Neuron (in vitro differentiated cells): ENCODE measurements at regions not wholly inside any gene's neighbourhood (a gene's known extent, or its start where the extent isn't known, plus 50 kb on each side); places are given as distances from the start of the nearest gene placed in this dataset.

Experiments
- H2AFZ ChIP-seq: one replicate; pipeline ENCODE4 v1.6.1; 2013; ENCODE audit warnings: low read depth, mild to moderate bottlenecking, inconsistent platforms, low read length, moderate library complexity
- H3K27me3 ChIP-seq: one replicate; pipeline ENCODE4 v1.6.1; 2013; ENCODE audit warnings: low read length; ENCODE audit not compliant: insufficient read depth
- H3K36me3 ChIP-seq: one replicate; pipeline ENCODE4 v1.6.1; 2013; ENCODE audit warnings: low read length; ENCODE audit not compliant: insufficient read depth
- H3K4me1 ChIP-seq: one replicate; pipeline ENCODE4 v1.6.1; 2013; ENCODE audit warnings: low read length; ENCODE audit not compliant: insufficient read depth
- H3K4me3 ChIP-seq: 2 replicates; pipeline ENCODE4 v1.5.1; 2013; ENCODE audit warnings: mild to moderate bottlenecking, low read length, moderate library complexity
- H3K9me3 ChIP-seq: one replicate; pipeline ENCODE4 v1.6.1; 2013; ENCODE audit warnings: low read length

DNA sequence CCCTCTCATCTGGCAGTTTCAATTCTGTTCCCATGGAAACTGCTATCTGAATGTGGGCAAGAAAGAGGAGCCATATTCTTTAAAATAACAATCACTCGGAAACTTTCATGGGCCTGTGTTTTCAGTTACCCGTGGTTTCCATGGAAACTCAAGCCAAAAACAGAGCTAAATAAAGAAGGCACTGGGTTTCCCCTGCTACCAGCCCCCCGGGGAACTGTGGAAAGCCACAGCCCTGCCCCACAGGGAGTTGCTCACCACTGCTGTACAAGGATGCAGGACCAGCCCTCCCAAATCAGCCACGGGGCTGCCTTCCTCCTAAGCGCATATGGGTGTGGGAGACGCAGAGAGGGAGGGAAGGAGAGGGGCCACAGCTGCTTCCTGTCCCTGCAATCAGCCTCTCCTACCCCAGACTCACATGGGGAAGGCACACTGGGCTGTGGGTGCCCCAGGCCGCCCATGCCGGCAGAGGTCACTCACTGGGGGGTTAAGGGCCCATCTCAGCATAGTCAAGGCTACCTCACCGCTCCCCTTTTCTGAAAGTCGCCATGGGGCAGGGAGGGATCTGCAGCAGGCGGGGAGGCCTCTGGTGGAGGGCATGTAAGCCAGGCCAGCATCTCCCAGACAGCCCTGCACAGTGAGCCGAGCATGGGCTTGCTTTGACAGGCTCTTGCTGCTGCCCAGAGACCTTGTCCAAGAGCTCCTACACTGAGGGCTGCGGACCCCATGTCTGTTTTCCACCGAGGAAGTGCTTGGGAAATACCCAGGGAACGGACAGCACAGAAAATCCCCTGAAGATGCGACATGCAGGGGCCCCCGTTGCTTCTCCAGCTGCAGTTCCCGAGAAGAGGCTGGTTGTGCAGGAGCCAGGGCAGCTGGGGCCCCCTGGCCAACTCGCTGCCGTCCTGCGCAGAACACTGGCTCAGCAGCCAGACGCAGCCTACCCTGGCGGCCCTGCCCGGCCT is 157.3 kb upstream of the PPP2R2D start:
- Histone ChIP-seq H3K9me3 (peaks cover 6% of the 10 kb centered on the region), H3K27me3 (no peaks in the 10 kb centered on the region), H3K36me3 (no peaks in the 10 kb centered on the region), H3K4me3 (no peak overlapping the region), H3K4me1 (peaks cover 18% of the 10 kb centered on the region), H2AFZ (no peak overlapping the region)

DNA sequence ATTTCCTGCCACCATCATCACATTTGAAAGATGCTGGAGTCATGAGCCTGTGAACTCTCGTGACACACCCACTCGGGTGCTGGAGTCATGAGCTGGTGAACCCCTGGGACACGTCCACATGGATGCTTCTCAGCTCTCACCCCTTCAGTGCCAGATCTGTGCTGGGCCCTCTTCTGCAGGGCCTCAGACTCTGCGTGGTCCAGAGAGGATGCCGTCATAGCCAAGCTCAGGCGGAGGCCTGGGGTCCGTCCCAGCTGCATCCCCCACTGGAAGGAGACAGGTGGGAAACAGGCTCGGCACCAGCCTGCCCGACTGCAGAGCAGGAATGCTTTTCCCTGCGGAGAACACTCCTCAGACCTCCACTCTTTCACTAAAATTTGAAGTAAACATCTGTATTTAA is 156.5 kb upstream of the PPP2R2D start:
- no peak overlapping the region for H2AFZ ChIP-seq

DNA sequence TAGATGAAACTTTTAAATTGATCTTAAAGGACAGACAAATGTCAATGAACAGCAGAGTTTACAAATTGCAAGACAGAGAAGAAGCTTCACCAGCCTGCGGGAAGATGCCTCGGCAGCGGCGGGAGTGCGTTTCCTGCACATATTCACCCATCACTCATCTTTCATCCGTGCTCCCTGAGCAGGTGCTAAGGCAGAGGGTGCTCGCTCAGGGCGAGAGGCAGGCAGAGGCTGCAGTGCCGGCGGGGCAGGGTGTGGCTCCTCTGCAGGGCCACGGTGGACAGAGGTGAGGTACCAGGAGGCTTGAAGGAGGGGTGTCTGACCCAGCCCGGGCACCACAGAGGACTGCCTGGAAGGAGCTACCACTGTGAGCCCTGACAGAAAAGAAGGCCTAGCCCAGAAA is 155.2 kb upstream of the PPP2R2D start:
- no peak overlapping the region for H3K4me3 ChIP-seq
- H3K36me3 ChIP-seq: no peaks in the 10 kb centered on the region
- peaks cover 27% of the 10 kb centered on the region for H3K4me1 ChIP-seq
- no peak overlapping the region for H2AFZ ChIP-seq
- no peaks in the 10 kb centered on the region for H3K9me3 ChIP-seq
- peaks cover 12% of the 10 kb centered on the region for H3K27me3 ChIP-seq

More for the DNA sequence above, 156.5 kb upstream of the PPP2R2D start:
- Histone ChIP-seq H3K9me3 (peaks cover 6% of the 10 kb centered on the region), H3K27me3 (peaks cover 6% of the 10 kb centered on the region), H3K36me3 (no peaks in the 10 kb centered on the region), H3K4me1 (peaks cover 22% of the 10 kb centered on the region), H3K4me3 (no peak overlapping the region)

DNA sequence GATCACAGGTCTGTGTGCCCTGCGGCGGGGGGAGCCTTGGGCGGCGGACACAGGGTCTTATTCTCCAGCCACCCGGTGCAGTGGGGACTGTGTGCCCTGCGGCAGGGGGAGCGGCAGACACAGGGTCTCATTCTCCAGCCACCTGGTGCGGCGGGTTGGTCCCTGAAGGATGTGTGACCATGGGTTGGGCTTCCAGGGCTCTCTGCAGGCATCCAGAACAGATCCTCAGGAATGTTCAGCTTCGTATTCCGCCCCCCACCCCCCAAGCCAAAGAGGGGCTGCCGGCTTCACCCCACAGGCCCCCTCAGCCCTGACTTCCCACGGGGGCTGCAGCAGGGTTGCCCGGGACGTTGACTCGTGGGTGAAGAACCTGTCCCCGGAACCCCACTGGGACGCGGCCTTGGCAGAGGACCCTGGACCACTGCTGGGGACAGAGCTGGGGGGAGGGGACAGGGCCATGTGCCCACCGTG is 154.5 kb upstream of the PPP2R2D start:
- Histone ChIP-seq H3K27me3 (peaks cover 12% of the 10 kb centered on the region), H3K36me3 (no peaks in the 10 kb centered on the region), H3K4me1 (peaks cover 31% of the 10 kb centered on the region), H3K9me3 (no peaks in the 10 kb centered on the region), H2AFZ (no peak overlapping the region), H3K4me3 (no peak overlapping the region)

DNA sequence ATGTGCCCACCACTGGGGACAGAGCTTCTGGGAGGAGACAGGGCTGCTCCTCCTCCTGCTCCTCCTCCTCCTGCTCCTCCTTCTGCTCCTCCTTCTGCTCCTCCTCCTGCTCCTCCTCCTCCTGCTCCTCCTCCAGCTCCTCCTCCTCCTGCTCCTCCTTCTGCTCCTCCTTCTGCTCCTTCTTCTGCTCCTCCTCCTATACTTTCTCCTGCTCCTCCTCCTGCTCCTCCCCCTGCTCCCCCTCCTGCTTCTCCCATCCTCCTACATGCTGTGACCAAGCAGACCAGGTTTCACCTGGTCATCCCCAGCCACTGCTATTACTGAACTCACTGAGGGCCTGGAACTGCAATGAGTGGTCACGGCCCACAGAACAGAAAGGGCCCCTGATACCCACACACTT is 154.0 kb upstream of the PPP2R2D start:
- H3K4me3 ChIP-seq: no peak overlapping the region
- H3K36me3 ChIP-seq: no peaks in the 10 kb centered on the region
- peaks cover 36% of the 10 kb centered on the region for H3K4me1 ChIP-seq
- H3K9me3 ChIP-seq: no peaks in the 10 kb centered on the region
- H2AFZ ChIP-seq: no peak overlapping the region
- H3K27me3 ChIP-seq: peaks cover 12% of the 10 kb centered on the region

DNA sequence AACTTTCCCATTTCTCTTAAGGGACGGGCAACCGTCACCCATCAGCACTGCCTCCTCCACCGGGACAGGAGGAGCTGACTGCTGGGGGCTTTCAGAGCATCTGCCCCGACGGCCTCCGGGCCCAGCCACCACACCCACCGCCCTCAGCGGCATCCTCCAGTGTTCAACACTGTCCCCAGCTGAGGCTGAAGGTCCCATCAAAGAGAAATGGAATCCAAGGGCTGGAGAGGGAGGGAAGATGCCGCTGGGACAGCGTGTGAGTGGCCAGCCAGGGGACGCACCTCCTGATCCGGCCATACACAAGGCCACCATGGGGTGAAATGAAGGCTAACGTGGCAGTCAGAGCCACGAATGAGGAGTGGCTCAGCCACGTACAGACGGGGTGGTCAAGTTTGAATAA is 153.6 kb upstream of the PPP2R2D start:
- no peaks in the 10 kb centered on the region for H3K9me3 ChIP-seq
- peaks cover 12% of the 10 kb centered on the region for H3K27me3 ChIP-seq
- peaks cover 39% of the 10 kb centered on the region for H3K4me1 ChIP-seq
- no peak overlapping the region for H3K4me3 ChIP-seq
- no peak overlapping the region for H2AFZ ChIP-seq
- no peaks in the 10 kb centered on the region for H3K36me3 ChIP-seq

DNA sequence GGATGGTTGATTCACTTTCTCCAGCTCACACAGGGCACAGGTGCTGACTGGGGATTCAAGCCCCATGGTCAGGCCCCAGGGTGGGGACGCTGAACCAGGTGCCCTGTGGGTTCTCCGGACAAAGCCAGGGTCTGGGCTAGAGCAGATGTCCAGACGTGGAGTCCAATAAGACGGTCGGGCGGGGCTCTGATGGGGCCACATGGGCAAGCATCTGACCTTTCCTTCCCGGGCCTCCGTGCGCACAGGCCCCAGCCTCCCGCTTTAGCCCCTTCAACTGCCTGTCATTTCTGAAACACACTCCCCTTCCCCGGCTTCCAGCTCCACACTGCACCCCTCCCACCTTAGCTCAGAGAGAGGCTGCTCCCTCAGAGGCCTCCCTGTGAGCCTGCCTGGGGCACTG is 153.0 kb upstream of the PPP2R2D start:
- H2AFZ ChIP-seq: no peak overlapping the region
- no peaks in the 10 kb centered on the region for H3K36me3 ChIP-seq
- peaks cover 36% of the 10 kb centered on the region for H3K4me1 ChIP-seq
- no peaks in the 10 kb centered on the region for H3K9me3 ChIP-seq
- peaks cover 14% of the 10 kb centered on the region for H3K27me3 ChIP-seq
- H3K4me3 ChIP-seq: no peak overlapping the region

DNA sequence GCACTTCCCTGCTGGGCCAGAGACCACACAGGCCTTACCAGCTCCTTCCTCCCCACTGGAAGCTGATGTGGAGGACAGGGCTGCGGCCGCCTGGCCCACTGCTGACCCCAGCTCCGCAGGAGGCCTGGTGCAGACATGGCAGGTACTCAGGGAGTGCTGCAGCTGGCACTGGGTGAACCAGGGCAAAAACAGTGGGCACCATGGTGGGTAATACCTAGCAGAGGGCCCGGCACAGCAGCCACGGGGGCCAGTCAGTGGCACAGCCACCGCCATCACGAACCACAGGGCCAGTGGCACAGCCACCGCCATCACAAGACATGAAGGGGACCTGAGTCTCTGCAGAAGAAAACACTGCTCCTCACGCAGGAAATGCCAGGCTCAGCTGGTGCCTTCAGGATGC is 152.6 kb upstream of the PPP2R2D start:
- no peak overlapping the region for H3K4me3 ChIP-seq
- H3K4me1 ChIP-seq: peaks cover 32% of the 10 kb centered on the region

DNA sequence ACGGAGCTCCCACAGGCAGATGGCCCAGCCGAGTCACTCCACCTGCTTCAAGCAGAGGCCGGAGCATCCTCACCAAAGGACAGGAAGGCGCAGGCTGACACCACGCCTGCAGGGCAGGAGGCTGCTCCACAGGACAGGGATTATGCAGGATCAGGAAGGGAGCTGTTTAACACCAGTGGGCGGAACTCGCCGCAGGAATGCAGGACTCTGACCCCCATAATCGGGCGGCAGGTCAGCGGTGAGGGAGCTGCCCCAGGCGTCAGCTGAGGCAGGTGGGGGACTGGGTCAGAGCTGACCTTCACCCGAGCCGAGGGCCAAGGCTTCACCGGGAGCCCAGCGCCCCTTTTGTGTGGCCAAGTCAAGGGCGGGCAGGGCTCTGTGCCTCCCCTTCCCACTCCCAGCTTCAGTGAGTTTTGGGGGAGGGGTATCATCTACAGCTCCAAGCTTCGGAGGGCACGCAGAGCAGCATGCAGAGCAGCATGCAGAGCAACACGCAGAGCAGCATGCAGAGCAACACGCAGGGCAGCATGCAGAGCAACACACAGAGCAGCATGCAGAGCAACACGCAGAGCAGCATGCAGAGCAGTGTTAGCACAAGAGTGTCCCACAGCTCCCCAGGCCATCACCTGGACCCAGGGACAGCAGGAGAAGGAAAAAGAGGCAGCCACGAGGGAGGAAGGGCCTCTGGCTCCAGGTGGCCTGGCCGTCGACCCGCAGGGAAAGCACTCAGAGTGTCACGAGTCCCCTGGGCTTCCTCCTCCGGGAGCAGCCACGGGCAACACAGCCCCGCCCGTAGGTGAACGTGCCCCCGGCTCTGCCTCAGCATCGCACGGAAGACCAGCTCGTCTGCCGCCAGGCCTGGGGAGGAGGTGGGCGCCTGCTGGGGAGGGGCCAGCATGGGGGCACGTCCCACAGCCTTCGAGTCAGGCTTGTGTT is 151.7 kb upstream of the PPP2R2D start:
- H3K4me3 ChIP-seq: no peak overlapping the region
- peaks cover 23% of the 10 kb centered on the region for H3K4me1 ChIP-seq

More for the DNA sequence above, 152.6 kb upstream of the PPP2R2D start:
- Histone ChIP-seq H3K27me3 (peaks cover 17% of the 10 kb centered on the region), H3K36me3 (no peaks in the 10 kb centered on the region), H3K9me3 (no peaks in the 10 kb centered on the region), H2AFZ (no peak overlapping the region)

DNA sequence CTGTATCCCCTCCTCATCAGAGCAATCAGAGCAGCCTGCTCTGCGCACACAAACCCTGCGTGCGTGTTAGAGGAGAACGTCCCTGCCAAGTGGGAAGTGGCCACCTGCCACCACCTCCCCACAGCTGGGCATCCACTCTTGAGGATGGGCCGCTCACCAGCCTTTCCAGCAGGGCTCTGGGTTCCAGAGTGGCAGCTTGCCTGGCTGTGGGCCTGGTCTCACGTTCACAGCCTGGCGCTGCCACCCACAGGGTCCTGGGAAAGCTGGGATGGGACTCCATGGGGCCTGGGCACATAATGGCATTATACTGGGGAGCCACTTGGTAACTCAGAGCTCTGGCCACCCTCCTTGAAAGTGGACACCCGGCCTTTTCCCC is 151.1 kb upstream of the PPP2R2D start:
- Histone ChIP-seq H3K4me3 (no peak overlapping the region), H3K36me3 (no peaks in the 10 kb centered on the region), H3K4me1 (peaks cover 21% of the 10 kb centered on the region), H2AFZ (no peak overlapping the region), H3K27me3 (peaks cover 17% of the 10 kb centered on the region), H3K9me3 (no peaks in the 10 kb centered on the region)

More for the DNA sequence above, 151.7 kb upstream of the PPP2R2D start:
- Histone ChIP-seq H2AFZ (no peak overlapping the region), H3K36me3 (no peaks in the 10 kb centered on the region), H3K27me3 (peaks cover 17% of the 10 kb centered on the region), H3K9me3 (no peaks in the 10 kb centered on the region)

DNA sequence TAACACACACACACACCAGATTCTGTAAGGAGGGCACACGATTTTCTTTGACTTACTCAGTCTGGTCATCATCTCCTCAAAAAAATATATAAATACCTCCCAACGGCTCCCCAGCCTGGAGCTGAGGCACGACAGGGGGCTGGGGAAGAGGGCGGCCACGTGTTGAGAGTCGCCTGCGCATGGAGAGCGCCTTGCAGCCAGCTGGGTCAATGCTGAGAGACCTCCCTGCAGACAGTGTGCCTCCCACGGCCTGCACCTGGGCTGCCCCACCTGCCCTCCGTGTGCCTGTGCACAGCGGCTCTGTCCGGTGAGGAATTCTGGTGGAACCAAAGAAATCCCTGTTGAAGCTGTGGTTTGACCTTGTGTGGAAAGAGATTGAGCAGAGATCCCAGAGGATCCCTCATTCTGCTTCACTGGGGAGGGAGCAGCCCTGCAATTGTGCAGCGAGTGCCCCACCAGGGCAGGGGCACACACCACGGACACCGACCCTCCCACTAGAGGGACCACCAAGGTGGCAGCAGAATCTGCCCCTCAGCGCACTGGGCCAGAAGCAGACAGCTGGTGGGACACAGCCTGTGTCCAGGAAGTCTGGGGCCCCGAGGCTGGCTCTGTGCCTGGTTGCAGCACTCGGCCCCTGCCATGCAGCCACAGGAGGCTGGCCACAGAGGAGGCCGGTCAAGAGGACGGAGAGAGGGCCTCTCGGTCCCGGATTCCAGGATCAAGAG is 150.5 kb upstream of the PPP2R2D start:
- H3K4me3 ChIP-seq: no peak overlapping the region
- H3K27me3 ChIP-seq: peaks cover 17% of the 10 kb centered on the region
- H3K36me3 ChIP-seq: no peaks in the 10 kb centered on the region
- peaks cover 21% of the 10 kb centered on the region for H3K4me1 ChIP-seq
- no peaks in the 10 kb centered on the region for H3K9me3 ChIP-seq
- no peak overlapping the region for H2AFZ ChIP-seq

DNA sequence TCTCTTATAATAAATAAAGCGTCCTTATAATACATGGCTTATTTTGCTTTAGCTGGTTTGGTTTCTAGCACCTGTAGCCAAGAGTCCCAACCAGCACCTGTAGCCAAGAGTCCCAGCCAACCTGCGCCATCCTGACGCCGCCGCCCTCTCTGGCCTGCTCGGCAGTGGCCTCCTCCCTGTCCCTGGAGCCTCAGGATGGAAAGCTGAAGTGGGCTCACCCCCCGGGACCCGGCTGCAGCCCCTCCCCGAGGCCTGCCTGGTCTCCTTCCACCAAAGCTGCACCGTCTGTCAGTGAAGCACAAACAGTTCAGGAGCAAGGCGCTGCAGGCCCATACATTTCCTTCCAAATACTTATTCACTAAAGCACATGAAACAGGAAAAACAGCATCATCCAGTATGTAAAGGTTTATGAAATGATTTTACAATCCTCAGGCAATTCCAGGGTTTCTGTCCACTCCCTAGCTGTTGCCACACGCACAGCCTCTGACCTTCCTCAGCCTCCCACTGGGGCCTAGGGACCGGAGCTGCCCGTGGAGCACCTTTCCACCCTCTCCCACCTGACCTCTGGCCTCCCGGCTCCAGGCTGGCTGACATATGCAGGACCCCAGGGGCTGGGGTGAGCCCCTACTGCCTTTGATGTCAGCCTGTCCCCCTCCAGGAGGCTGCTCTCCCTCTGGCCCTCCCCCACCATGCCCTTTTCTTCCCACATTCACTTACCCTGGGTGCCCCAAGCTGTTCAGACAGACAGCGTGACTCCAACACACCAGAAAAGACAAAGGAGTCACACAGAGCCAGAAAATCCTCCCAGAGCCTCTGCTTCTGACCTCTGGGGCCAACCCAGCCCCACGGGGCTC is 149.6 kb upstream of the PPP2R2D start:
- Histone ChIP-seq H3K27me3 (peaks cover 17% of the 10 kb centered on the region), H3K9me3 (no peaks in the 10 kb centered on the region), H3K4me3 (no peak overlapping the region), H3K4me1 (peaks cover 21% of the 10 kb centered on the region), H3K36me3 (no peaks in the 10 kb centered on the region), H2AFZ (no peak overlapping the region)
